ENCODE measurements at regions not wholly inside any gene's neighbourhood (a gene's known extent, or its start where the extent isn't known, plus 50 kb on each side); places are given as distances from the start of the nearest gene placed in this dataset.
A peak's percentile ranks its signal among the peaks of the same experiment; 100 is the strongest.

DNA sequence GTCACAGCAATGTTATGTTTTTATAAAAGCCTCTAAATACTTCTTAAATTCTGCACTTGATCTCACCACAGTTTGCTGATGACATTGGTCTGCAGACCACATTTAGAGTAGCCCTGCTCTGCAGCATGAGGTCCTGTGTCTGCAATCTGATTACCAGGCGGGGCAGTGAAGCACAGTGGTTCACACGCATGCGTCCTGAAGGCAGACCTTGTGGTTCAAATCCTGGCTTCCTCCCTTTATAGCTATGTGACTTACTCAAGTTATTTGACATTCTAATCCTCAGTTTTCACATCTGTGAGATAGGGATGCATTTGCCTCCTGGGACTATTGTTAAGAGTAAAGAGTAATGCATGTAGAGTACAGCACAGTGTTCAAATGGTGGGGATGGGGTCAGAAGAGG lies 50.3 kb downstream of the BMAL2 start:
- no peak for DNase-seq (ENCODE audit: low read depth)

DNA sequence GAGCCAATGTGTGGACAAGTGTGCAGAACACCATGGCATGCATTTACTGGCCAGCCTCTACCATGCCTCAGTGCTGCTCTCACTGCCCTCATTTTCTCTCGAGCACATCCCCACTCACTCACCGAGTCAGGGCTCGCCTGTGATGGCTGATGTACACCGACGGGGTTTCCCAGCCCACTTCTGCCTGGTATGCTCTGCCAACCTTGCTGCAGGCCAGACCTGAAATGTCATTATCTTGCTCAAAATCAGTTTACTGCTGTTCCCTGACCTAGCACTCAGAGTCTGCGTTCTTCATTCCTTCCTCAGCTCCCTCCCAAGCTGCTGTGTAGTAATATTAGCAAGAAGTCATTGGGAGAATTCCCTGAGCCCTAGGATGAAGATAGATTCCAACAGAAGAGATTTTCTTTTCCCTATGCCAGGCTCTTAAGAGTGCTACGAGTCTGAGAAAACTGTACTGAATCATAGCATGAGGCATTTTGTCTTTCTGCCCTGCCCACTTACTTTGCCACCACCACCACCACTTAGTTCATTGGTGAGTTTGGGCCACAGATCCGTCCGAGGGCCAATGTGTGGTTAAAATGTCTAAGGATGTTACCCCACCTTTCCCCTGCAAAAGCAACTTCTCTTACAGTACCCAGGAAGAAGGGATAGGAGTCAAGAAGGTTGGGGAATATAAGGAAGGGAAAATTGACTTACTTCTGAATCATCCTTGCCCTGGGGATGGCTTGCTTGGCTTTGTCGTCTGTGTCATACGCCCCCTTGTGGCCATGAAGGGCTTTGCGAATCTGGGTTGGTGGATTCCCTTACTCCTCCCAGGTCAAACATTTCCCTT lies 51.0 kb downstream of the BMAL2 start:
- DNase-seq (ENCODE audit: low read depth) = peak; percentile 41

DNA sequence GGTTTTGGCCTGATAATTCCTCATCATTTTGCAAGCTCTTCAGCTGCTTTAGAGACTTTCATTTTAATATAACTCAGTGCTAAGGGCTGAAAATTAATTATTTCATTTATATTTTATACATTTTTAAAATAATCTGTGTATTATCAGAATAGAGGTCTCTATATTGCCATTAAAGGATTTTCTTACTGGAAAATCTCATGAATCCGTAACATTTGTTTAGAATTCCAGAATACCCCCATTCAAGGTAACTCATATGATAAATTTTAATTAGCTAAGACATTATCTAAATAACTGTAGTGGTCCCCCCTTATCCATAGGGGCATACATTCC lies 51.6 kb downstream of the BMAL2 start:
- no peak for DNase-seq (ENCODE audit: low read depth)

DNA sequence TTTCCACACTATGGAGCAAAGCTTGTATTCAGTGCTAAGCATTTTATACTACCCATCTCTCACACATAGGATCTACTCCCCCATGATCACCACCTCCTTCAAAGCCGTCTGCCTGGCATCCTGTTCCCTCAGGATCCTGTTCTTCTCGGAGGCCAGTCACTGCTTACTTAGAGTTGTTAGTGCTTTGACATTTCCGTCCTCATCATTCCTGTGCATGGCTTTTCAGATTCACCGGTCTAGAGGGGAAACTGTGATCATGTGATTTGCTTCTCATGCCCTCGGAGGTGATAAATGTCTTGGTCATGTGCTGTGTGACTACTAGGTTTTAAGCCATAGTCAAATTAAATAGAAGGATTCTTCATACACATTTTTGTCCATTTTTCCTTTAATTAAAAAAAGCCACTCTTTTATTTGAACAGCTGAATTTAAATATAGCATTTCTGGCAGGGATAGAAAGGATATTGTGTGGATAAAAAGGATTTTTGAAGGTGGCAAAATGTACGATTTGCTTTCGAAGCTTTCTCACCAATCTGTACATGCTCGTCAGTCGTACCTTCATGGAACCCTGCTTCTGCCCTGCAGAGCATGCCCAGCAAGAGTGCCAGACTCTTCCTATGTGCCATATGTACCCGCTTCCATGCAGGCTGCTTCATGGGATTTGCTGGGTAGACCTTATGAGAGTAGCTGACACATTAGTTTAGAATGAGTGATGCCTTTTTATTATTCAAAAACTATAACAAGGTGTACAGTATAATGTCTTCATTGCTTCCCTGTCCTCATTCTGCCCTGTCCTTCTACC lies 53.3 kb downstream of the BMAL2 start:
- no peak for DNase-seq (ENCODE audit: low read depth)

DNA sequence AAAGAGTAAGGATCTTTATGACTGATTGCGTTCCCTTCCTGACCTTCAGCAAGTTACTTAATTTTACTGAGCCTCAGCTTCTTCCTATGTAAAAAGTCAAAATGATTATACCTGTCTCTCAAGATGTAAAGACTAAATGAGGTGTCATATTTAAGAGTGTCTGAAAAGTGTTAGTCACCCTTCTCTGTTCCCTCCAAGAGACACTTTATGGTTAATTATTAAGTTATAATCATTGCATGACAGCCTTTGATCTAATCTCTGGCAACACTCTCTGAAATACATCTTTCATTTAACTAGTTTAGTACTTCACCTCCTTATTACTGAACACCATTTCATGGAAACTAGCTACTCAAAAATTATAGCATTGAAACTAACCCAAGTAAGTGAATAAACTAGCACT lies 54.8 kb downstream of the BMAL2 start:
- no peak for DNase-seq (ENCODE audit: low read depth)

DNA sequence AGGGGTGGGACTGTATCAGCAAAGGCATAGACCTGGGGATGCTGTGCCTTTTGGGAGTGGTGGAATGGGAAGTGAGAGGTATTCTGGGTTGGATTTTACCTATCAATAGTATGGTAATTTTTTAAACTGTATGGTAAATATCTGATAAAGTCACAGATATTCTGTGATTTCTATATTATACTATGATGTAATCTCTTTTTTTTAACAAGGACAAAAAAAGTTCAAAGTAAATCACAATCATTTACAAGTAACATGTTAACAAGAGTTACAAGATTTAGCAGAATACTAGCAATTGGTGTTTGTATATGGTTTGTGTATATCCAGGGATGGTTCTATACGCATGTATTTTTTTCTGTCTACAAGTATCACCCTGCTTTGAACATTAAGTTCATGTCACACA lies 56.0 kb downstream of the BMAL2 start:
- DNase-seq (ENCODE audit: low read depth) = no peak

DNA sequence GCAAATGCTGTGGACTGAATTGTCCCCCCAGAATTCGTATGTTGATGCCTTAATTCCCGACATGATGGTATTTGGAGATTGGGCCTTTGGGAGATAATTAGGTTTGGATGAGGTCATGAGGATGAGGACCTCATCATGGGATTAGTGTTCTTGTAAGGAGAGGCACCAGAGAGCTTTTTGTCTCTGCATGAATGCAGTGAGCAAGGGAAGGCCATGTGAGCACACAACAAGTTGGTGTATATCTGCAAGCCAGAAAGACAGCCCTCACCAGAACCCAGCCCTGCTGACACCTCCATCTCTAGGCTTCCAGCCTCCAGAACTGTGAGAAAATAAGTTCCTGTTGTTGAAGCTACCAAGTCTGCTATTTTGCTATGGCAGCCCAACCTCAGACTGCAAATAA lies 51.9 kb upstream of the SMCO2 start:
- no peak for DNase-seq (ENCODE audit: low read depth)

DNA sequence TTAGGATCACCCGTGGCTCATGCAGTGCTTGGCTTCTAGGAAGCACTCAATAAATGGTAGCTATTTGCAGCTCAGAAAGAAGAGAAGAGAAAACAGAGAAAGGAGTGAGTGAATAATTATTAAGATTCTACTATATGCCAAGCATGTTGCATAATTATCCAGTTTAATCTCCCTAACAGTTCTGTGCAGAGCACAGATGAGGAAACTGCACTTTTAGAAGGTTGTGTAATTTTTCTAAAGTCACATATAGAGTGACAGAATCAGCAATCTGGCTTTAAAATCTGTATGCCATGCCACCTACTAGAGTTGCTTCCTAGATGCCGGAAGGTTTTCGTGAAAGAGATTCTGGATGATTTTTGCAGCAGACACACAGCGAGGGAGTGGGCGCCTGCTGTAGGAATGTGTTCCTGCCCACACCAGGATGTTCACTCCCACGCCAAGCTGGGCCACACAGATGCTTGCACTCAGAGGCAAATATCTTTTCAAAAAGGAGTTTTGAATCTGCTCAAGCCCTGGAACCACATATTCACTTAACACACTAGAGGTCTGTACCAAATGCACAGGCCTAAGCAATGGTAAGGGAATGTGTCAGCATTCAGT lies 50.2 kb upstream of the SMCO2 start:
- no peak for DNase-seq (ENCODE audit: low read depth)
